Vagina (tissue), 2 donors: ENCODE measurements at regions not wholly inside any gene's neighbourhood (a gene's known extent, or its start where the extent isn't known, plus 50 kb on each side); places are given as distances from the start of the nearest gene placed in this dataset.

Source experiments
- DNase-seq, 2 donors: peaks; one replicate each; pipeline ENCODE4 v3.0.0-alpha.2; 2017; ENCODE audit errors: extremely low spot score in 2 of 2
- H3K27ac ChIP-seq: fragments of 200-600 bp; sonication (generic); one replicate; pipeline ENCODE4 v1.5.1; 2019
- H3K27me3 ChIP-seq: fragments of 200-600 bp; sonication (generic); one replicate; pipeline ENCODE4 v1.5.1; 2019
- H3K36me3 ChIP-seq, 2 donors: fragments of 200-600 bp; sonication (generic); one replicate each; pipeline ENCODE4 v1.5.1; 2017 to 2019
- H3K4me1 ChIP-seq: fragments of 200-600 bp; sonication (generic); one replicate; pipeline ENCODE4 v1.5.1; 2019
- H3K4me3 ChIP-seq, 2 donors: fragments of 200-600 bp; sonication (generic); 1 replicate in 1 of 2; 2 replicates in 1 of 2; pipeline ENCODE4 v1.5.1; 2016 to 2019
- H3K9me3 ChIP-seq: fragments of 200-600 bp; sonication (generic); one replicate; pipeline ENCODE4 v1.5.1; 2019
- POLR2A ChIP-seq, 2 donors: fragments of 450-650 bp; IDR thresholded peaks; one replicate each; pipeline ENCODE4 v1.6.1; 2017; ENCODE audit warnings: antibody characterized with exemption in 2 of 2, mild to moderate bottlenecking in 2 of 2, moderate library complexity in 2 of 2
- POLR2AphosphoS5 ChIP-seq, 2 donors: sonication (generic); formaldehyde crosslinking; IDR thresholded peaks; one replicate each; pipeline ENCODE4 v1.9.0; 2017; ENCODE audit warnings: antibody characterized with exemption in 2 of 2, mild to moderate bottlenecking in 2 of 2, low read depth in 1 of 2; ENCODE audit not compliant: insufficient read depth in 1 of 2
- intact Hi-C: fragments of 100-400 bp; cut with DNase I; formaldehyde crosslinking; loops from one replicate; pipeline ENCODE4 v1.15.1; 2023
- TF ChIP-seq, protein P1 (sequence below), 3 experiments: fragments of 450-650 bp in 2 of 3; fragments of 200-600 bp in 1 of 3; sonication (generic) in 1 of 3; IDR thresholded peaks; one replicate each; pipeline ENCODE4 v1.5.1; 2017 to 2019; ENCODE audit warnings: antibody characterized with exemption in 3 of 3, mild to moderate bottlenecking in 2 of 3, moderate library complexity in 2 of 3

DNA sequence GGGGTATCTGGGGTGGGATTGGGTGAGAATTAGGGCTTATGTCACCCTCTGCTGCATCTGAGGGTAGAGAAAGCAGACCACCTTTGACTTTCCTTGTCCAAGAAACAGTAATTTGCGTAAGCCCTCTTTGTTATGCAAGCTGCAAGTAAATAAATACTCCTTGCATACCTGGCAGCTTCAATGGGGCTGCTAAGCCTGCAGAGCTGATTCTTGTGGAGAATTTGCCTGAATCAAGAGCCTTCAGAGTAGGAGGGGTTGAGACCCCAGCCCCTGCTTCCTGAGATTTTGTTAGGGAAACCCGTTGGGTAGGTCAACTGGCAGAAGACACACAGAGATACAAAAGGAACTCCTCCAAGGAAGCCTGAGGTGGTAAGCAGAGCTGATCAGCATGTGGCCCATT lies 515.1 kb downstream of the DMAC1 start:
- H3K4me1 ChIP-seq: no peaks in the 10 kb centered on the region
- H3K27me3 ChIP-seq: no peaks in the 10 kb centered on the region
- no peaks in the 10 kb centered on the region for H3K9me3 ChIP-seq
- H3K36me3 ChIP-seq: no peaks in the 10 kb centered on the region
- intact Hi-C loops: no loop called here
- H3K4me3 ChIP-seq: no peak overlapping the region
- no peak for DNase-seq
- no peak overlapping the region for H3K27ac ChIP-seq
- TF ChIP-seq POLR2A (IDR thresholded peaks at IDR 0.05) (no peak), POLR2AphosphoS5 (IDR thresholded peaks at IDR 0.05; ENCODE audit: insufficient read depth in 1 of 2, low read depth in 1 of 2) (no peak)
- TF ChIP-seq, protein P1, sequence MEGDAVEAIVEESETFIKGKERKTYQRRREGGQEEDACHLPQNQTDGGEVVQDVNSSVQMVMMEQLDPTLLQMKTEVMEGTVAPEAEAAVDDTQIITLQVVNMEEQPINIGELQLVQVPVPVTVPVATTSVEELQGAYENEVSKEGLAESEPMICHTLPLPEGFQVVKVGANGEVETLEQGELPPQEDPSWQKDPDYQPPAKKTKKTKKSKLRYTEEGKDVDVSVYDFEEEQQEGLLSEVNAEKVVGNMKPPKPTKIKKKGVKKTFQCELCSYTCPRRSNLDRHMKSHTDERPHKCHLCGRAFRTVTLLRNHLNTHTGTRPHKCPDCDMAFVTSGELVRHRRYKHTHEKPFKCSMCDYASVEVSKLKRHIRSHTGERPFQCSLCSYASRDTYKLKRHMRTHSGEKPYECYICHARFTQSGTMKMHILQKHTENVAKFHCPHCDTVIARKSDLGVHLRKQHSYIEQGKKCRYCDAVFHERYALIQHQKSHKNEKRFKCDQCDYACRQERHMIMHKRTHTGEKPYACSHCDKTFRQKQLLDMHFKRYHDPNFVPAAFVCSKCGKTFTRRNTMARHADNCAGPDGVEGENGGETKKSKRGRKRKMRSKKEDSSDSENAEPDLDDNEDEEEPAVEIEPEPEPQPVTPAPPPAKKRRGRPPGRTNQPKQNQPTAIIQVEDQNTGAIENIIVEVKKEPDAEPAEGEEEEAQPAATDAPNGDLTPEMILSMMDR (IDR thresholded peaks at IDR 0.05): no peak

DNA sequence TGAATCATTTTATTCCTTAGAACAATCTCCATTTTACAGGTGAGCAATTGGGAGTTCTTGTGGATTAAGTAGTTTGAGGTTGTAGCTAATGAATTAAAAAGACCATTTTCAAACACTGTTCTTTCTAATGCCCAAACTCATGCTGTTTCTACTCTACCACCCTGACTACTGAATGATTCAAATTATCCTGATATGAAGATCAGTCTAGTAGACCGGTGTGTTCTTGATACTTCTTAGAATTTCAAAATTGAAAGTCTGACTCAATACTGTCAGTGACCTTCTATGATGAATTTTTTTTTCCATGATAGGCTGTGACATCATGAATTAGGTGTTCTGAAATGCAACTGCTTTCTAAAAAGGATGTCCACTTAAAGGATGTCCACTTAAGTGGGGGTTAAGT lies 515.5 kb downstream of the DMAC1 start:
- H3K27me3 ChIP-seq: no peaks in the 10 kb centered on the region
- DNase-seq: no peak
- no peak overlapping the region for H3K4me3 ChIP-seq
- H3K4me1 ChIP-seq: no peaks in the 10 kb centered on the region
- intact Hi-C loops: no loop called here
- H3K27ac ChIP-seq: no peak overlapping the region
- no peaks in the 10 kb centered on the region for H3K9me3 ChIP-seq
- TF ChIP-seq, protein P1 (IDR thresholded peaks at IDR 0.05): no peak
- no peak for TF ChIP-seq POLR2AphosphoS5 (IDR thresholded peaks at IDR 0.05; ENCODE audit: insufficient read depth in 1 of 2, low read depth in 1 of 2)
- no peak for TF ChIP-seq POLR2A (IDR thresholded peaks at IDR 0.05)
- H3K36me3 ChIP-seq: no peaks in the 10 kb centered on the region

DNA sequence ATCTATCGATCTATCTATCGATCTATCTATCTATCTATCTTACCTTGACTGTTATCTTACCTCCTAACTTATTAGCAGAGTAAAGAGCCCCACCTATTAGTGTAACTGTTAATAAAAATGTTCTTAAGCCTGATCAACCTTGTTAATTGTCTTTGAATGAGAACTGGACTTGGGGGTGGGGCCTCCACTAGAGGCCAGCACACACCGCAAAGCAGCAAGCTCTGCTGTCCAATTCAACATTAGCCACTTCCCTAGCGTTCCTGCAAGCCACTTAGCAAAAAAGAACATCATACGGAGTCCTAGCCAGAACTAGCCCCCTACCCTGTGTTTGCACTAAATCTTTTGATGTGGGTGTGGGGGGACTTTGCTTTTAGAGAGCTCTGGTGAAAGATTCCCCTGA lies 515.8 kb downstream of the KDM4C start:
- H3K27ac ChIP-seq: no peak overlapping the region
- no peaks in the 10 kb centered on the region for H3K36me3 ChIP-seq
- DNase-seq: no peak
- intact Hi-C loops: no loop called here
- no peaks in the 10 kb centered on the region for H3K27me3 ChIP-seq
- no peaks in the 10 kb centered on the region for H3K4me1 ChIP-seq
- H3K9me3 ChIP-seq: no peaks in the 10 kb centered on the region
- TF ChIP-seq POLR2A (IDR thresholded peaks at IDR 0.05): no peak
- TF ChIP-seq POLR2AphosphoS5 (IDR thresholded peaks at IDR 0.05; ENCODE audit: insufficient read depth in 1 of 2, low read depth in 1 of 2): no peak
- TF ChIP-seq, protein P1 (IDR thresholded peaks at IDR 0.05): no peak
- no peak overlapping the region for H3K4me3 ChIP-seq

DNA sequence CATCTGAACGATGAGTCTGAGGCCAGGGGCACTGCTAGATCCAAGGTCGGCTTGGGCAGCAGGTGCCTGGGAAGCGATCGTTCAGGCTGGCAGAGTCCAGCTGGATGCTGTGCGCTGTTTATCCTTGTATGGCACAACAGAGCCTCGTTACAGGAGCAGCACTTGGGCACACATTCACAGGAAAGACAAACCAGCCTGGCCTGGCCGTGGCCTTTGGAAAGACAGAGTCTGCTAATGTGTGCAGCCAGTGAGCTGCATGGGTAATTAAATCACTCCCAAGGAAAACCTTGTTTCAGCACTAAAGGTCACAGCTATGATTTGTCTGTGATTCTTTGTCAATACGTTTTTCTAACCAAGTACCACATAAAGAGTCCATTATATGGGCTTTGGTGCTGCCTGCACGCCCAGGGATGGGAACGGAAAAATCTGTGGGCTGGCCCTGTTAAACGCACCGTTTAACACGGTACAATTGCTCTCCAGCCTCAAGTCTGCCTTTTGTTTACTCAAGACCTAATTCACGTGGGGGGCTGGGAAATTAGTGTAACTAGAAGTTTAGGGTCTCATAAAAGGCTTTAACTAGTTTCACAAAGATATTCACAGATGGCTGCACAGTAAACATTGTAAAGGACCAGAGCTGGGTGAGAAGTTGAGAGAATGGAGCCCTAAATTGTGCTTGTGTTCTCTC lies 509.3 kb downstream of the KDM4C start:
- Histone ChIP-seq H3K4me1 (no peaks in the 10 kb centered on the region), H3K9me3 (no peaks in the 10 kb centered on the region), H3K27ac (no peak overlapping the region), H3K4me3 (no peak overlapping the region), H3K27me3 (no peaks in the 10 kb centered on the region), H3K36me3 (no peaks in the 10 kb centered on the region)
- TF ChIP-seq POLR2A (IDR thresholded peaks at IDR 0.05) (no peak), POLR2AphosphoS5 (IDR thresholded peaks at IDR 0.05; ENCODE audit: insufficient read depth in 1 of 2, low read depth in 1 of 2) (no peak)
- TF ChIP-seq, protein P1 (IDR thresholded peaks at IDR 0.05): no peak
- DNase-seq: no peak
- intact Hi-C loops: no loop called here

DNA sequence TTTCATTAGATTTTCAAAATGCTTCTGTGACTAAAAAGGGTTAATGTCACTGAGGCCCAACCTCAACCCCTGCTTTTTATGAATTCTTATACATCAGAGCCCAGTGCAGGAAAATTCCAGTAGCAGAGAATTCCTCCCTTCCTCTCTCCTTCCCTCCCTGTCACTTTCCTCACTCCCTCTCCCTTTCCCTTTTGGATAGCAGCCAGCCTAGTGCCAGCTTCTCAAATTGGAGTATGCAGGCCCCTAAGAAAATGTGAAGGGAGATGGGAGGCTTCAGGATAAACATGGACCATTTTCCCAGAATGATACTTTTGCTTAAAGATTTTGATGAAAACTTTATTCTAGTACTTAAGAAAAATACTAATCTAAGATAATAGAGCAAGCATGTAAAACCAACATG lies 507.4 kb downstream of the KDM4C start:
- no peak for DNase-seq
- intact Hi-C loops: no loop called here
- no peak overlapping the region for H3K4me3 ChIP-seq
- H3K9me3 ChIP-seq: no peaks in the 10 kb centered on the region
- H3K27me3 ChIP-seq: no peaks in the 10 kb centered on the region
- TF ChIP-seq POLR2AphosphoS5 (IDR thresholded peaks at IDR 0.05; ENCODE audit: insufficient read depth in 1 of 2, low read depth in 1 of 2) (no peak), POLR2A (IDR thresholded peaks at IDR 0.05) (no peak)
- TF ChIP-seq, protein P1 (IDR thresholded peaks at IDR 0.05): no peak
- H3K36me3 ChIP-seq: no peaks in the 10 kb centered on the region
- H3K4me1 ChIP-seq: no peaks in the 10 kb centered on the region
- no peak overlapping the region for H3K27ac ChIP-seq
